ENCODE measurements at regions not wholly inside any gene's neighbourhood (a gene's known extent, or its start where the extent isn't known, plus 50 kb on each side); places are given as distances from the start of the nearest gene placed in this dataset.

DNA sequence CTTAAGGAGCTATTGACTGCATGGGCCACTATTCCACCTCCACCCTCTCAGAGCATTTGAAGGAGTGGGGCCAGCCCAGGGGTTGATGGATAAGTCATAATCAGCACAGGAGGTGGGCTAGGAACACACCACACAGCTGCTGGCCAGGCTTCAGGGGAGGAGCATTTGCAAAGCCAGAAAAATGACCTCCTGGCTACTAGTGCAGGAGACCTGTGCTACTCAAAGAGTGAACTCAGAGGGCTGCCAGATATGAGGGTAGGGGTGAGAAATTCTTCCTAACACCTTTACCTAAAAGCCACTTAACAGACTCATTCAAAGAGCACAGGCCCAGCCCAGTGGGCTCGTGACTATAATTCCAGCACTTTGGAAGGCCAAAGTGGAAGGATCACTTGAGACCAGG, 210.8 kb downstream of the TBXT start:
- no peak for DNase-seq (ENCODE audit: low spot score)

DNA sequence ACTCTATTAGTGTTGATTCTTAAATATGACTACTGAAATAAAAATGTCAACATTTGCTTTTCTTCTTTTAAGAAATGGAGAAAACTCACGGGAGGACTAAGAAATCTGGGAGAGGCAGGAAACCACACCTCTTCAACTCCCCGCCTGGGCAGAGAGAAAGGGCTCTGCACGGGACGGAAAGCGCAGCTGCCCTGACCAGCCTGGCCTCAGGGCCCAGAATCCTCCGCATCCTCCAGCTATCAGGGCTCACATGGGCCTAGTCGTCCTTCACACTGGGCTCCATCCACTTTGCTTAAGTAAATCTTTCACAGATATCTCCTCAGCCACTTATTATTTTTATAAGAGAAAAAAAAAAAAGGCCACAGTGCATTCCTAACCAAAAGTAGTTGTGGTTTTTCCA, 215.1 kb downstream of the TBXT start:
- DNase-seq (ENCODE audit: low spot score): no peak

DNA sequence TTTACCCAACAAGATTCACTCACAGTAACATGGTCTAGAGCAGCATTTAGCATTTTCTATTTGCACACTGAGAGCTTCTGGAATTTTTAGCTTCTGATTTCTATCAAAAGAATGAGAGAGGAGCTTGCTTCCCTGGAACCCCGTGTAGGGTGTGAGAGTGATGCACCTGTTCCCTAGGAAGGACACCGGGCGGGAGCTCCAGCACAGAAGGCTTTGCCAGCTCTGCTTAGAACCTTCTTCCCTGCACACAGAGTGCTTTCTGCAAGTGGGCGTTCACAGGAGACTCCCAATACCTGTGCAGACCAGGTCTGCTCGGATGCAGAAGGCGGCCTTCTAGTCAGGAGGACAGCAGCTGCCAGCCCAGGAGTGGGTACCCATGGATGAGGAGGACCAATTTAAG, 217.3 kb downstream of the TBXT start:
- no peak for DNase-seq (ENCODE audit: low spot score)

- no peak for DNase-seq (ENCODE audit: low spot score)
Observed at GRCh38 chr6:165949324-165949723, 218.3 kb downstream of the TBXT start.

- DNase-seq (ENCODE audit: low spot score): no peak
Observed at GRCh38 chr6:165944002-165944466, 223.6 kb downstream of the TBXT start.

GRCh38 chr6:165941786-165942185, 225.9 kb downstream of the TBXT start:
- no peak for DNase-seq (ENCODE audit: low spot score)

- no peak for DNase-seq (ENCODE audit: low spot score)
Observed at GRCh38 chr6:165941249-165941775, 226.3 kb downstream of the TBXT start.

DNA sequence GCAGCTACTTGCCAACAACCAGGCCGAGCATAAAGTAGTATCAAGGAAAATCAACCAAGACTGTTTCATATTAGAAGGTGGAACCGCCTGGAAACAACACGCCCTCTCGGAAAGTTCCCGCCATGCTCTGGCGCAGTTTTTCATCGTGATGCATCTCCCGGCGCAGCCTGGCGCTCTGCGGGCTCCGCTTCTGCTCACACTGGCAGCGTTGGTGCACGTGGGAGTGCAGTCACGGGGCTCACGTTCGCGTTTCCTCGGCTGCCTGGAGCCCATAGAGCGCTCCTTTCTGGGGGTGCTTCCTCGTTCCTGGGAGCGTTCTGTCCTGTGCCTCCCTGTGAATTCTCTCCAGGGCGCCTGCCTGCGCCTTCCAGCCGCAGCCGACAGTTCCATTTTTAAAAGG, 227.3 kb downstream of the TBXT start:
- DNase-seq (ENCODE audit: low spot score): no peak

- DNase-seq (ENCODE audit: low spot score): no peak
Observed at GRCh38 chr6:165939601-165940290, 227.9 kb downstream of the TBXT start.

GRCh38 chr6:165939047-165939446, 228.6 kb downstream of the TBXT start:
- DNase-seq (ENCODE audit: low spot score): no peak

- DNase-seq (ENCODE audit: low spot score): no peak
Observed at GRCh38 chr6:165937564-165938358, 229.9 kb downstream of the TBXT start.

DNA sequence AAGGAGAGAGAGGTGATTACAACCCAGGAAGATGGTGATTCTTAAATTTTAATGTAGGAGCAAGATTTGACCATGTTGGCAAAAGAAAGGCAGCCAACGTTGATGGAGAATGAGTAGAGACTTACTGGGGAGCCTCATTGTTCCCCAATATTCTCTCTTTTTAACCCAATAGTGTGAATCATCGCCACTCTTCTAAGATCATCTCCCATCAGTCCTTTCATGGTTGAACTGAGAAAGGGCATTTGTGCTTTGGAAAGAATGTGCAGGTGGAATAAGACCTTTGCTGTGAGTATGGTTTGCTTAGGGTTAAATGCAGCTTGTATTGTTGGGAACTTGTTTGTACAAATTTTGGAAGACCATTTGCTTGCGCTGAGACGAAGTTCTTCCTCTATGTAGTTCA, 231.0 kb downstream of the TBXT start:
- DNase-seq (ENCODE audit: low spot score): no peak

GRCh38 chr6:165936096-165936495, 231.6 kb downstream of the TBXT start:
- DNase-seq (ENCODE audit: low spot score): no peak

DNA sequence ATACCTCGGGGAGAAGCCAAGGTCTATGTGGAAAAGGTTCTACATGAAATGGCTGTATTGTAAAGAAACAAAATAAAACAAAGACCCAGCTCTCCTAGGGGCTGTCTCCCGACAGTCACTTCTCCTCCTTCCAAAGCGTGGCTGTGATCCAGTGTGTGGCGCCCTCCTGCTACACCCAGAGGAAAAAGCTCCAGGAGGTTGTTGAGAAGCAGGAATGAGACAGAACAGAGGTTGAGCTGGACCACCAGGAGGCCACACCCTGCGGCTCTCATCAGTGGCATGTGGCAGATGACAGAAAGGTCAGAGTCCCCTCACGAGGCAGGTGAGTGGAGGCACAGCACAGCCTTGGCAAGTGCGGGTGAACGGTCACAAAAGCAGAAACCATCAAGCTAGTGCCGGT, 236.0 kb downstream of the TBXT start:
- DNase-seq (ENCODE audit: low spot score): no peak

DNA sequence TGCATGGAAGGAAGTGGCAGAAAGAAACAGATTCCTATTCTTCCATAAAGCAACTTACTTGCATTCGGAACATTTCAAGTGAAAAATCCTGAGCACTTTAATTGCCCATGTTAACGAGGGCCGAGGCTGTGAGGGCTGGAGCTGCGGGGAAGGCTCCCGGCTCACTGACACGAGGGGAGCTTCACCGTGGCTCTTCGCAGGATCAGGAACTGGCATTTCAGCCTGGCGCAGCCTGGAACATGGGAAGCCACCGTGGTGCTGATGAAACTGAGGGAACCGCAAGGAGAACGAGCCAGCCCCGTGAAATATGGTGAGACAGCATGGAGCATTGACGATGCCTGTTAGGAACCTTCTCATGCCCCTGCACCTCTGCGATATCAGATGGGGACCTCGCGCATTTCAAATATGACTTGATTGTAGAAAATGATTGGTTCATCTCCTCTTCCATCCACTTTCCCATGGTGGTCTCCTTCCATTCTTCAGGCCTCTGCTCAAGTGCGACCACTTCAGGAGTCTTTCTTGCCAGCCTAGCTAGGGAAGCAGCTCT, 236.9 kb downstream of the TBXT start:
- no peak for DNase-seq (ENCODE audit: low spot score)

DNA sequence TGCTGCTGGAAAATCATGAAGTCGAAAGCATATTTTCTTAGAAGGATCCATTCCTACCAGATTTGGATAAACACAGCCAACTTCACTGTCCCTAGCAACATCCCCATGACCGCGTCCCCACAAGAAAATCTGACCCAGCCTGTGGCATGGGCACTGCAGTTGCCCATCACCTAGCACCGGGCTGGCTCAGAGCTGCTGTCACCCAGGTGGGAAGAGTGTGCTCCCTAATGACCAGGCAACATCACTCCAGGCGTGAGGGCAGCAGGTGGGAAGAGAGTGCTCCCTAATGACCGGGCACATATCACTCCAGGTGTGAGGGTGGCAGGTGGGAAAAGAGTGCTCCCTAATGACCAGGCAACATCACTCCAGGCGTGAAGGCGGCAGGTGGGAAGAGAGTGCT, 238.0 kb downstream of the TBXT start:
- no peak for DNase-seq (ENCODE audit: low spot score)

GRCh38 chr6:165926378-165926777, 241.3 kb downstream of the TBXT start:
- DNase-seq (ENCODE audit: low spot score): no peak

DNA sequence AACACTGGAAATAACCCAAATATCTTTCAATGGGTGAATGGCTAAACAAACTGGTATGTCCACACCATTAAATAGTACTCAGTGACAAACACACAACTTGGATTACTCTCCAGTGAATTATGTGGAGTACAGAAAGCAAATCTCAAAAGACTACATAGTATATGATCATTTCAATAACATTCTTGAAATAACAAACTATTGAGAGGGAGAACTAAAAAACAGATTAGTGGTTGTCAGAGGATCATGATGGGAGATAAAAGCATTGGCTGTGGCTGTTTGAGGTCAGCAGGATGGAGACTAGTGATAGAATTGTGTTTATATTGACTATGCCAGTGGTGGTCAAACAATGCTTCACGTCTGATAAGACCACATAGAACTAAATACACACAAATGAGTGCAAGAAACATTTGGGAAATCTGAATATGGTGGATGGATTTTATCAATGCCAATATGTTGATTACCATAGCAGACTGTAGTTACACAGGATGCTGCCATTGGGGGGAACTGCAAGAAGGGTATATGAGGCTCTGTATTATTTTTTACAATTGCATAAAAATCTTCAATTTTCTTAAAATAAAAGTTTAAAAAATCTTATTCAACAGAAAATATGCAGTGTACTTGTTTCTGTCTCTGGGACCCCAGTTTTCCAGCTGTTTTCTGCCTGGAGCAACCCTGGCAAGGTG, 242.0 kb downstream of the TBXT start:
- no peak for DNase-seq (ENCODE audit: low spot score)

DNA sequence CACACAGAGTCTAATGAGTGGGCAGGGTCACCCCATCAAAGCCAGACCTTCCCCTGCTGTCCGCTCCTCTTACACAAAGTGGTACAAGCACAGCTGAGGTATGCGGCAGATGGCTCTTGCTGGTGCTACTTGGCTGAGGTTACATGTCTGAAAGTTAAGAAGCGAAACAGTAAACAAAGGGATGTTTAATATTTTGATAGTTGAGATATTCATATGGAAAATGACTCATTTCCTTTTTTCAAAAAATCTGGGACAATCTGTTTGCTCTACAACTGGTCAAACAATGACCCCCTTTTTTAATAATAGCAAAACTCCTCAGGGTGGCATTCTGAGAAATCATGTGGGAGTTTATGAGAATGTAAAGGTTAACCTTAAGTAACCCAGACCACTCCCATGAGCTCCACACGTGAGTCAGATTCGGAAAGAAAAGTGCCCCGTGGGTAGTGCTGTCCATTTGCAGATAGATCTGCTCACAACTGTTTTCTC, 245.3 kb downstream of the TBXT start:
- no peak for DNase-seq (ENCODE audit: low spot score)

DNA sequence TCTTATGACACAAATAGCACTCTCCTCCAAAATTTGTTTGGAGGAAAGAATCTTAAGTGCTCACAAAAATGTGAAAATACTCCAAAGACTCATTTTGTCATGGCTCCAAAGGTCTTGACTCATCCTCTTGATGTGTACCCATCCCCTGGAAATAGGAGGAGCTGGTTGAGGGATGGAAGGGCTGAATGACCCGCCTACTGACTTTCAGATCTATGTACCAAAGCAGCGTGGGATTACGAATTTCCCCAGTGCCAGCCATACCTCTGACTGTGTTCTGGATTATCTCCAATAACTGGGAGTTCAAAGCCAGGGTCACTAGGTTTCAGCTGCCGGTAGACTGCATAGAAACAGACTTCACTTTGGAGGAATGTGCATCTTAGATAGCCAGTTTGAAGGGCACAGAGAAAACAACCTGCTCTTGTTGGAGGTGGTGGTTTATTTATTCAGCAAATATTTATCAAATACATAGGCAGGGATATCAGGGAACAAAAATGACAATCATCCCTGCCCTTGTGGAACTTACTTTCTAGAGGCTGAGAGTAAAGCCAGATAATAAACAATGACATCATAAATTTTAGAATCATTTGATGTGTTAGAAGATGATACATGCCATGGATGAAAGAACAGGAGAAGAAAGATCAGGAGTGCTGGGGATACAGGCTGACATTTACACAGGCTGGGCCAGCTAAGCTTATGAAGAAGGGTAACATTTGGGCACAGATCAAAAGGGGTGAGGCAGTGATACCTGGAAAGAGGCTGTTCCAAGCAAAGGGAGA, 246.6 kb downstream of the TBXT start:
- no peak for DNase-seq (ENCODE audit: low spot score)

DNA sequence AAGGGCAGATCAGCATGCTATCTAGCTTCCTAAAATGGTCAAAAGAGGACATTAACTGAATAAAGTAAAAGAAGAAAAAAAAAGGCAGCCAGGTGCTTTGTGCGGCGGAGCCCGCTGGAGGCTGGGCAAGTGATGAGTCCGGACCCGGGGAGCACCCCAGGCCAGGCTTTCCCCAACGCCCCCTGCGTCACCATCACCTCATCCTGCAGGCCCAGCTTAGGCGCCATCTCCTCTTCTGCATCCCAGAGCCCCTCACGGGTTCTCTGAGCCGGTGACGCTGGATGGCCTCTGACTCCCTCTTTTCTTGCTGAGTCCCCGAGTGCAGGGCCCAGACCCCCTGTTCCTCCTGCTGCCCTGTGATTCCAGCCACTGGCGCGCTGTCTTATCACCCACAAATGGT, 250.1 kb downstream of the TBXT start:
- no peak for DNase-seq (ENCODE audit: low spot score)
